ENCODE measurements at regions not wholly inside any gene's neighbourhood (a gene's known extent, or its start where the extent isn't known, plus 50 kb on each side); places are given as distances from the start of the nearest gene placed in this dataset.

- no peak for DNase-seq
Observed at GRCh38 chr5:34511481-34511880, 144.6 kb upstream of the RAI14 start.

DNA sequence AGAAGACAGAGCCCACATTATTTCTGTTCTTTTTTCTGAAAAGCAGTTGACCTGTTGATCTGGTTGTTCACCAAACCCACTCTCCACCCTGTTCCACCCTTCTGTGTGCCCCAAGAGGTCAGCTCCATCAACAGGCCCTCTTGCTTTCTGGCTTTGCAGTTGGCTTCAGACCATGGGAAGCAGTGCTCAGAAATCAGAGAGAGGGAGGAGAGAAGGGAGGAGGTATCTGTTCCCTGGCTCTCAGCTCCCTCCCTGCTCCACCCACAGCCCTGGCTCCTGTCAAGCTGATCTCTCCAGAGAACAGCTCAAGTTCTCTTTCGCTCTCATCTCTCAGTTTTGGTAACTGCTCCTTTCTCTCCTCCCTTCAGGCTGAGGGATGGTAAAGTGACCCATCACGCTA is 144.2 kb upstream of the RAI14 start:
- DNase-seq: no peak

GRCh38 chr5:34516166-34516565 is 140.0 kb upstream of the RAI14 start:
- no peak for DNase-seq

DNA sequence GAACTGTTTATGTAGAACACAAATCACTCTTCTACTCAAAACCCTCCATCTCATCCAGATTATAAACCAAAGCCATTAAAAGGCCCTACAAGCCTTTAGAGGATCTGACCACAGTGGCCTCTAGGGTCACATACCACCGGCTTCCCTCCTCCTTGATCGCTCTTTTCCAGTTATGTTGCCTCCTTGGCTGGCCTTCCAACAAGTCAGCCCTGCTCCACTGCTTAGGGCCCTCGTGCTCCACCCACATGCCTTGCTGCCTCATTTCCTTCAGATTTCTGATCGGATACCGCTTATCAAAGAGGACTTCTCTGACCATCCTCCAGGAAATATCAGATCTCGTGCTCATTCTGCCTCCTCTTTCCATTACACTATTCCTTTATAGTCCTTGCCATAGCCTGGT is 139.4 kb upstream of the RAI14 start:
- DNase-seq: no peak

DNA sequence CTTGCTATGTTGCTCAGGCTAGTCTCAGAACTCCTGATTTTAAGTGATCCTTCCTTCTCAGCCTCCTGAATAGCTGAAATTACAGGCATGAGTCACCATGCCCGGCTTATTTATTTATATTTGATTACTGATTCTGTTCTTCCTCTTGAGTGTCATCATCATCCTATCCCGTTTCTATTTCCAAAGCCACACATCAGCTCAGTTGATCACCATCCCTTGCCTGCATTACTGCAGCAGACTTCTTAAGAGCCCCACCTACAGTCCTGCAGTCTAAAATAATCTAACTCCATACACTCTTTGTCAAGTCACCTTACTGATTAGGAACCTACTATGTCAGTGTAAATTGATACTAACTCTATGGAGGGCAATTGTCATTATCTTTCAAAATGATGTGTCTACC is 138.9 kb upstream of the RAI14 start:
- DNase-seq: peak; percentile 36

DNA sequence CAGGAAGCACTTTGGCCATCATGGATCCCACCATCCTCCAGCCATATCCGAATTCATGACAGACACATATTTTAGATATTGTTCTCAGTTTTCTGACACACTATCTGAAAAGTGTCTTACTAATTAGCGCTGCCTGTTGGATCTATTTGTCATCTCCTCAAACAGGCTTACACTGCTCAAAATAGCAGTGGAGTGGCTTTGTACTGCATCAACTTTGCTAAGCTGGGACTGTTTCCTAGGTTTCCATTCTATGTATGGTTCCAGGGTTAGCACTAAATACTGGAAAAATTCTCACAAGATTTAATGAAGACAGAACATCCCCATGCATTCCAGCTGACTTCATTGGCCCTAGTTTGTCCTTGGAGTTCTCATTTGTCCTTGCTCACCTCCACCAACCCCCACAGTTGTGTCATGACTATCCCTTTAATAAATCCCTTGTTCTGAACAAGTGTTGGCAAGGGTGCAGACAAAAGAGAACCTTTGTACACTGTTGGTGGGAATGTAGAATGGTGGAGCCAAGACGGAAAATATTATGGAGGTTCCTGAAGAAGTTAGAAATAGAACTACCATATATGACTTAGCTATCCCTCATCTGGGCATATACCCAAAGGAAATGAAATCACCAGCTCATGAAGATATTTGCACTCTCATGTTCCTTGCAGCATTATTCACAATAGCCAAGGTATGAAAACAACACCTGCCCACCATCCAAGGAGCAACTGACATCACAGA is 136.5 kb upstream of the RAI14 start:
- no peak for DNase-seq

GRCh38 chr5:34521628-34522290 is 134.4 kb upstream of the RAI14 start:
- DNase-seq: no peak

GRCh38 chr5:34522599-34523386 is 133.3 kb upstream of the RAI14 start:
- DNase-seq: peak; percentile 67

DNA sequence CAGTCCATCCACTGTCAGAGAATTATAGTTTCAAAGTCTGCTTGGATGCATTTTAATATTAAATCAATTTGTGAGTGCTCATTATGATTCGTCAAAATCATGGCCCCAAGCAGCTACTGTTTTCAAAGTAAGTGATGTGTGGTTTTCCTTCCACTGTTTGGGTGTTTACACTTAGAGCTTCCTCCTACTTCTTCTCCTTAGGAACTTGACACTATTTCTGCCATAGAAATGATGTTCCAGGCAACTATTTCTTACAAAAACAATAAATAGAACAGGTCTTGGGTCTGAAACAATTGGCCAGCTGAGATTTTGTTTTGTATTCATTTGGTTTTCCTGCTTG is 132.8 kb upstream of the RAI14 start:
- no peak for DNase-seq

- no peak for DNase-seq
Observed at GRCh38 chr5:34524123-34524522, 132.0 kb upstream of the RAI14 start.

GRCh38 chr5:34525761-34526160 is 130.4 kb upstream of the RAI14 start:
- DNase-seq: no peak

DNA sequence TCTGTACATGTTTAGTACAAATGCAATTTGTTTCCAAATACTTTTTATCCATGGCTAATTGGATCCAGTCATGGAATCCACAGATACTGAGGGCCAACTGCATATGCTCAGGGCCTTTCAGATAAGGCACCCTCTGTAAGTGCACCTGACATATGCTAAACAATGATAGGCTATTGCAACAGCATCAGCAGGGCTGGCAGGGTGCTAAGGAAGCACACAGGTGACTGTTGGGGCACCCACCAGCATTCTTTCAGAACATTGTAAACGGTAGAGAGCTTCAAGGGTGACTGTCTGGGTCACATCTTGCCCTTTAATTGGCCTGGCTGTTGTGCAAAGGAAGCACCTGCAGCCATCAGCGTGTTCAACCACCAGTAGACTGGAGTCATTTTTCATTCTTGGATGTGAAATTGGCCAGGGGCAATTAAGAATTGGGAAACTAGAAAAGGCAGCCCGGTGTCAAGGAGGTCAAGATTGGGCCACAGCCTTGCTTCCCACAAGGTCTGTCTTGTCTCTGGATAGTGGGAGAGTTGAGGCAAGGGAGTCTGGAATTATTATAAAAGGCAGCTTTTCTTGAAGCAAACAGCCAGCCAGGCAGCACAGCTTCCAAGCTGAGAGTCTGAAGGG is 129.3 kb upstream of the RAI14 start:
- no peak for DNase-seq

GRCh38 chr5:34529581-34530331 is 126.4 kb upstream of the RAI14 start:
- no peak for DNase-seq

- DNase-seq: no peak
Observed at GRCh38 chr5:34530637-34531036, 125.5 kb upstream of the RAI14 start.

DNA sequence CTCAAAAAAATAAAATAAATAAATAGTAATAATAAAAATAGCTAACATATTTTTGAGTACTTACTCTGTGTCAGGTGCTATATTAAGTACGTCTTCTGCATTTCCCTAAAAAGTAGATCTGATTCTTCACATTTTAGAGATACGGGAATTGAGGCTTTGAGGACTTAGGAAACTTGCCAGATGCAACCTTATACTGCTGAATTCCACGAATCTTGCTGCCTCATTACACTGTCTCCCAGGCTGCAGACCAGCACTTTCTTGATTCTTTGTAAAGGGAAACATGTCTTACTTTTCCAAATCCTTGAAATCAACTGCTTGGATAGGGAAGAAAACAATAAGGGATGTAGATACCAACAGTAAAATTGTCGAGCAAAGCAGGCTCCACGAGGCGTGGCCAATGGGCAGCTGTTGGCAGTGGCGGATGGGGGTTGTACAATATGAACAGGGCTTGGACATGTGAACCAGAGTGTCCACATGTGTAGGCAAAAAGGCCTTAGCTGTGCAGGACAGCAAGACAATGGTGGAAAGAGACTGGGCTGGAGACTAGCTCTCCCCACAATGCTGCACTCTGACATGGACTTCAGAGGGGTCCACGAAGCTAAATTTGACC is 124.3 kb upstream of the RAI14 start:
- no peak for DNase-seq

GRCh38 chr5:34533582-34534522 is 122.3 kb upstream of the RAI14 start:
- peak; percentile 71 for DNase-seq

GRCh38 chr5:34534523-34535103 is 121.5 kb upstream of the RAI14 start:
- no peak for DNase-seq

DNA sequence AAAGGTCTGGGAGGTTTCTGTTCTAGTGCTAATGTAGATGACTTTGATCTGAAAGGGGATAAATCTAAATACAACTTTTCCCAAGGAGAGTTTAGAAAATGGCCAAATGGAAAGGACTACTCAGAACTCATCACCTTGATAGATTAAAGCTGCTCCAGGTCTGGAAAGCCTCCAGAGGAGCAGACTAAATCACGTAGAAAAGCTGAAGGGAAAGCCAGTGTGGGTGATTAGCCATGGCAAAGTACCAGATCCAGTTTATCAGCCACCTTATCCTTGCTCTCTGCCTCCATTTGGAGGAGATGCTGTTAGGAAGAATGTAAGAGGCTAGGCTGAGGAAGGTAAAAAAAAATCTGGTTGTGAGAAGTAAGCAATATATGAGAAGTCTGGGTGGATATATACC is 120.7 kb upstream of the RAI14 start:
- no peak for DNase-seq

GRCh38 chr5:34535944-34536623 is 120.0 kb upstream of the RAI14 start:
- no peak for DNase-seq

- no peak for DNase-seq
Observed at GRCh38 chr5:34536699-34537098, 119.4 kb upstream of the RAI14 start.

Data from activated CD4-positive, alpha-beta T cell treated with anti-CD3 and anti-CD28 coated beads, Interleukin-10, Interleukin-2, amounts not matched to agents 100 ng/mL and 50 ng/mL, durations not matched to agents 16 hours and 8 hours (primary cell).